ENCODE measurements at regions not wholly inside any gene's neighbourhood (a gene's known extent, or its start where the extent isn't known, plus 50 kb on each side); places are given as distances from the start of the nearest gene placed in this dataset.

GRCh38 chr2:16169381-16169960 is 229.1 kb downstream of the MYCN start:
- no peak for FAIRE-seq
- no peak for DNase-seq (ENCODE audit: insufficient read length, low spot score)

DNA sequence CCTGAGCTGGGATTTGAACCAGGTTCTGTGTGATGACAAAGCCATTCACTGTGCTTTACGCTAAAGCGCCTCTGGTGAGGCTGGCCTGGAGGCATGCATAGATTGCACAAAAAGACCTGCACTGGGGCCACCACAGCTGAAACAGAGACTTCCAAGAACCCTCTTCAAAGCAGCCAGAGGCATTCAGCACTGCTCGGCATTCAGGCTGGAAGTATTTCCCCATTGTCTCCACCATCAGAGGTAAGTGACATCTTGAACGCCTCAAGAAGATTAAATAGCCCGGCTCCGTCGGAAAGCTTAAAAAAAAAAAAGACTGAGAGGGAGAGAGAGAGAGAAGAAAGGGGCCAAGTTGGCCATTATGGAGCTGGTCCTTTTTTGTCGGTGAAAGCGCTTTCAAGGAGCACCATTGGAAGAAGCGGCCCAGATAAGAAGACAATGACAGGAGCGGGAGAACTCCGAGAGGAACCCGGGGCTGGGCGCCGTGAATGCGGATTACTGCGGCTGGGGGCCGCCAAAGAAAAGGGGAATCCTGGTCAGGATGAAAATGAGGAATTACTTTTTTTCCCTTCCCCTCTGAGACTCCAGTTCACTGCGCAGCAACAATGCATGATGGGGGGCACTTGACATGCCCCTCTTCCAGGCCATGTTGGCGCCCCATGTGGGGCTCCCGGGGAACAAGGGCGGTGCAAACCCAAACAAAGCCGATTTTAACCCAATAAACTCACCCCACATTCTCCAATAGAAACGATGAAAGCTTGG is 228.3 kb downstream of the MYCN start:
- FAIRE-seq, result no peak
- no peak for DNase-seq (ENCODE audit: insufficient read length, low spot score)

DNA sequence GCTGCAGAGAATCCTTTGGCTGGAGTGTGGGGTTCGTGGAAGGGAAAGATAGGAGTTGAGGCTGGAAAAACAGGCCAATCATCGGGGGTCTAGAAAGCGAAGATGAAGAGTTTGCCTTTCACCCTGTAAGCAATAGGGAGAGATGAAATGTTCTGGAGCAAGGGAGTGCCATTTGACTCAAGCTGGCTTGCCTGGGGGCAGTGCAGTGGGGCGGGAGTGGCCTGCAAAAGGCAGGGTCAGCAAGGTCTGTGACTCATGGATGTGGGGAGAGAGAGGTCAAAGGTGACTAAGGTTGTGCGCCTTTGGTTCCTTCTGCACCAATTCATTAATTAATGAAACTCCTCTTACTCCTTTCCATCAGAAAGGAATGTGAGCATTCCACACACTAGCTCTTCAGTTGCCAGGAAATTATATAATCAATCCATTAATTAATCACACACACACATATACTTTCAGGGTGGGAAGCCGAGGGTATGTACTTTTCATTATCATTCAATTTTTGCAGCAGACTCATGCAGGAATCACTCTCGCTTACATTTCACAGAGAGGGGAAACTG is 227.6 kb downstream of the MYCN start:
- no peak for FAIRE-seq

DNA sequence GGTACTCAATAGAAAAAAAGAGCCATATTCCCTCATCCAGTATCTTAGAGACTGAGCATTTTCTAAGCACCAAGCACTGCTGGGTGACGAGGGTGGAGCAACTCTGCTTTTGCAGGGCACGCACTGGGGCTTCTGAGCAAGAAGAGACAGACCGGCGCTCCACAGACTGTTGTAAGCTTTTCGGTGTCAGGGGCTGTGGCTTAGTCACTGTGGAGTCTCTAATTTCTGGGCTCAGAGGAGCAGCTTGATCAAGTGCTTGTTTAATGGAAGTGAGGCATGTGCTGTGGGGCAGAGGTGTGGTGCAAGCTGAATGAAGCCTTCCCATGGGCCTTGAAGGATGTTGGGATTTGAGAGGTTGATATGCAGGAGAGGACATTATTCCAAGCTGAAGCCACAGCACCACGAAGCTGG is 227.1 kb downstream of the MYCN start:
- no peak for FAIRE-seq
- DNase-seq (ENCODE audit: insufficient read length, low spot score), result no peak

More for the DNA sequence above, 227.6 kb downstream of the MYCN start:
- DNase-seq (ENCODE audit: insufficient read length, low spot score), result no peak

DNA sequence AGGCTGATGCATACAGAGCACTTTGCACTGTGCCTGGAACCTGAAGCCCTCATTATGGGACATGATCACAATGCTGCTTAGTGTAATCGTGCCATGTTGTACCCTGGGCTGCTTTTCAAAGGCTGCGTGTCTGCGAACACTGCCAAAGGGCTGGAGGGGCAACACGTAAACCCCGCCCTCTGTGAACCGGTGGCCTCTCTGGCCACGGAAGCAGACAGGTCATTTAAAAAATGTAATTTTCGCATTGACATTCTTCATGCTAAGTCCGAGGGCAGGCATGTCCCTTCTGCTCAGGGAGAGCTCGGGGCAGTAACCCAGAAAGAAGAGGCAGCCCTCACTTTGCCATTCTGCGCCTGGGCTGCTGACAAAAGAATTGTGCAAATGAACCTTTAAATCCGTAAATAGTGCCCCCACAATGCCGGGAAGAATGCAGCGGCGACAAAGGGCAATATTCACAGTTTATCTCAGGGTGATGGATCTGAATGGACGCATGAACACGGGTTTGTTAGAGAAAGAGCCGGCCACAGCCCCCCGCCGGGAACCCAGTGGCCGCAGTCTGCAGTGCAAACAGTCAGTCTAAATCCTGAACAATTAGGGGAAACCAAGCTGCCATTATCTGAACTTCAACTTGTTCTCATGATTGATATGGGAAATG is 226.1 kb downstream of the MYCN start:
- DNase-seq (ENCODE audit: insufficient read length, low spot score) (no peak), FAIRE-seq (no peak)

GRCh38 chr2:16165518-16166326 is 225.4 kb downstream of the MYCN start:
- DNase-seq (ENCODE audit: insufficient read length, low spot score) (no peak), FAIRE-seq (no peak)

GRCh38 chr2:16162491-16163040 is 222.2 kb downstream of the MYCN start:
- DNase-seq (ENCODE audit: insufficient read length, low spot score) (no peak), FAIRE-seq (no peak)

DNA sequence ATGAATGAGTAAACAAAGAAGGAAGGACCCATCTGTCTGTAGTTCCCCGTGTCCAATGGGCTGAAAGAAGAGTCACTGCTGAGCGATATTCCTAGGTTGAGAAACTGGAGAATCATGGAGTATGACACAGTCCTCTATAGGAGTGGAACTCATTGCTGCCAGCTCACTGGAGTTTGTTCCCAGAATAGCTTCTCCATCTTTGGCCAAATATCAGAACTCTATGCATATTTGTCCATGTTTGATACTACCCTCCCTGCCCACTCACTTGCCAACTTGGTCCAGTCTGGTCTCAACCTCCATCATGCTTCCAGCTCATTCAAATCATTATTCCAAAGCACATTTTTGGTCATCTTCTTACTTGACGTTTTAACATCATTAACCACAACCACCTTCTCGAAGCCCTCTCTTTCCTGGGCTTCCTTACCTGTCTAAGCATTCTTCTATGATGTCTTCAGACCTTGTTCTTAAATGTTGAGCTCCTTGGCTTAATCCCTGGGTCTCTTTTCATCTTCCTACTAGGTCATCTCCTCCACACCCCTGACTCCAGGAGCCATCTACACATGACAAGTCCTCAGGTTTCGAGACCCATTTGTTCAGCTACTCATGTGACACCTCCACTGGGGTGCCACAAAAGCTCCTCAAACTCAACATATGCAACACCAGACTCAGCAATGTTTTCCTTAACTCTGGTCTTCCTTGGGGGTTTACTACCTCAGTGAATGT is 221.6 kb downstream of the MYCN start:
- DNase-seq (ENCODE audit: insufficient read length, low spot score) (no peak), FAIRE-seq (no peak)

DNA sequence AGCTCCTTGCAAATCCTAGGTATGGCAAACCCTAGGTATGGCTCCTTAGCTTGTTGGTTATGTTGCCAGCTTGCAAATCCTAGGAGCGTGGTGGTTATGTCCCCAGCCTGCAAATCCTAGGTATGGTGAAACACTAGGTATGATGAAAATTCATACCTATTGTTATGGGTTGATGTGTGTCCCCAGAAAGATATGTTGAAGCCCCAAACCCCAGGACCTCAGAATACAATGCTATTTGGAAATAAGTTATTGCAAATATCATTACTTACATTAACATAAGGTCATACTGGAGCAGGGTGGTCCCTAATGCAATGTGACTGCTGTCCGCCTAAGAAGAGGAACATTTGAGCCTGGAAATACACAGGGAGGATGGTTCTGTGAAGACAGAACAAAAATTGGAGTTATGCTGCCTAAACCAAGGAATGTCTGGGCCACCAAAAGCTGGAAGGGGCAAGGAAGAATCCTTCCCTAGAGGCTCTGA is 220.8 kb downstream of the MYCN start:
- no peak for FAIRE-seq
- DNase-seq (ENCODE audit: insufficient read length, low spot score), result no peak

DNA sequence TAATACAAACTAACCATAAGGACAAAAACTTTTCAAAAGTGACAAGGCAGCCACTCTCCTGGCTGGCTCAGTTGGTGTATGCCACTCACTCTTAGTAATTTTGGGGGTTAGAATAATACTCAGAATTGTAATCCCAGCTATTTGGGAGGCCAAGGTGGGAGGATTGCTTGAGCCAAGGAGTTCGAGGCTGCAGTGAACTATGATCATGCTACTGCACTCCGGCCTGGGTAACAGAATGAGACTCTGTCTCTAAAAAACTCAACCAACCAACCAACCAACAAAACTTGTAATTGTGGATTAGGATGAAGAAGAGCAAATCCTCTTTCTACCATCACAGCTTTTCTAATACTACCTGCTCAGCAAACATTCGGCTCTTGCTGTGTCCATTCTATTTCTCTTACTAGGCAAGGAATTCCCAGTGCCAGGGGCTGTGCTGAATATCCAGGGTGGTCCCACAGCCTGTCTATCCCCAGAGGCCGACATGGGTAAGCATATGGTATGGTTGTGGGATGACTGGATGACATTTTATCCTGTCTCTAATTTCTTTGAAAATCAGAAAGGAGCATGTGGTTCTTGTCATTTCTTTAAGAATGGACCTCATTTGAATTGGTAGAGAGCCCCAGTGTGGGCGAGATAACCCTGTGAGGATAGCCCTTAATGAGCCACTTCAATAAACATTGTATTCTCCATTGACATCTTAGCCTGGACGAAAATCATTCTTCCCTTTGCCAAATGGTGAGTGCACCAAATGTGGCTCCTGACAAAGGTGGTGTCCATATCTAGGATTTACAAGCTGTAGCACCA is 220.1 kb downstream of the MYCN start:
- no peak for FAIRE-seq
- DNase-seq (ENCODE audit: insufficient read length, low spot score), result no peak

DNA sequence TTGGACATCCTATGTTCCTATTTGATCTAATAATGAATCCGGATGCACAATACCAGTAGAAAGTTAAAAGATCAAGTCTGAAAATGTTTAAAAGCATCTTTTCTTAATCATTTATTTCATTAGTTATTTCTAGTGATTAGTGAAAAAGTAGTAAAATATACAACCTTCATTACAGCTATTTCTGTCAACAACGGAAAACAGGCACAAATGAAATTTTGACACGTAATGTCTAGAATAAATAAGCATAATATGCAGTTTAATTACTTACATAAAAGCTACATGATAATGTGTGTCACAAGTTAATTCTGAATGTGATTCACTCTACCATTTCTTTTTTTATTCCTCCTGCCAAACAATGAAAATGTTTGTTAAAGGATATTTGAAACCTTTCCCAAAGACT is 216.1 kb downstream of the MYCN start:
- FAIRE-seq (no peak), DNase-seq (ENCODE audit: insufficient read length, low spot score) (no peak)

GRCh38 chr2:16155766-16156165 is 215.4 kb downstream of the MYCN start:
- no peak for FAIRE-seq

GRCh38 chr2:16155366-16155765 is 215.0 kb downstream of the MYCN start:
- no peak for DNase-seq (ENCODE audit: insufficient read length, low spot score)
- FAIRE-seq, result no peak

More at GRCh38 chr2:16155766-16156165, 215.4 kb downstream of the MYCN start:
- no peak for DNase-seq (ENCODE audit: insufficient read length, low spot score)

GRCh38 chr2:16154501-16155280 is 214.3 kb downstream of the MYCN start:
- no peak for FAIRE-seq
- no peak for DNase-seq (ENCODE audit: insufficient read length, low spot score)

DNA sequence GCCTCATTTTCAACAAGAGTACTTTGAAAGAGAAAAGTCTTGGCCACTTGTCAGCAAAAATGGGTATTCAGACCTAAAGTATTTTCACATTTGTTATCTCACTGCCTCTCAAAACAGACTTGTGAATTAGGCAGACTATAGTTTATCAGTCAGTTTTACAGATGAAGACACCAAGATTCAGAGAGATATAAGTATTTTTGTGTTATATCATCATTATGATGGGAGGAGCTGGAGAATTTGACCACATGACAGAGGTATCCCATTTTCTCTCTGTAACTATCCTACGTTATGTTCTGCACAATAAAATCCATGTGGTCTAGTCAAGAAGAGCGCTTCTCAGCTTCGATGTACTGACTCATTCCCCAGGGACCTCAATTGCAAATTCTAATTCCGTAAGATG is 213.7 kb downstream of the MYCN start:
- no peak for FAIRE-seq
- DNase-seq (ENCODE audit: insufficient read length, low spot score), result no peak

DNA sequence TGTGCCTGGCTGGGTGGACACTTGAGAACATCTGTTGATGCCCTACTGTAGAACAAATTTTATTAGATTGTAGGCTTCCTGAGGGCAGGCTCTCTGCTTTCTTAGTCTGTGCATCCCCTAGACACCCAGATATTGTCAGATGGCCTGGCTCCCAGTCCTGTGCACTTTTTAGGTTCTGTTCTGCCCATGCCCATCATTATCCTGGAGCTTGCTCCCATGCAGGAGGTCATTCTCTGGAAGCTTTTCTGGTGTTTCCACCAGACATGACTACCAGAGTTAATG is 213.3 kb downstream of the MYCN start:
- FAIRE-seq (no peak), DNase-seq (ENCODE audit: insufficient read length, low spot score) (no peak)

DNA sequence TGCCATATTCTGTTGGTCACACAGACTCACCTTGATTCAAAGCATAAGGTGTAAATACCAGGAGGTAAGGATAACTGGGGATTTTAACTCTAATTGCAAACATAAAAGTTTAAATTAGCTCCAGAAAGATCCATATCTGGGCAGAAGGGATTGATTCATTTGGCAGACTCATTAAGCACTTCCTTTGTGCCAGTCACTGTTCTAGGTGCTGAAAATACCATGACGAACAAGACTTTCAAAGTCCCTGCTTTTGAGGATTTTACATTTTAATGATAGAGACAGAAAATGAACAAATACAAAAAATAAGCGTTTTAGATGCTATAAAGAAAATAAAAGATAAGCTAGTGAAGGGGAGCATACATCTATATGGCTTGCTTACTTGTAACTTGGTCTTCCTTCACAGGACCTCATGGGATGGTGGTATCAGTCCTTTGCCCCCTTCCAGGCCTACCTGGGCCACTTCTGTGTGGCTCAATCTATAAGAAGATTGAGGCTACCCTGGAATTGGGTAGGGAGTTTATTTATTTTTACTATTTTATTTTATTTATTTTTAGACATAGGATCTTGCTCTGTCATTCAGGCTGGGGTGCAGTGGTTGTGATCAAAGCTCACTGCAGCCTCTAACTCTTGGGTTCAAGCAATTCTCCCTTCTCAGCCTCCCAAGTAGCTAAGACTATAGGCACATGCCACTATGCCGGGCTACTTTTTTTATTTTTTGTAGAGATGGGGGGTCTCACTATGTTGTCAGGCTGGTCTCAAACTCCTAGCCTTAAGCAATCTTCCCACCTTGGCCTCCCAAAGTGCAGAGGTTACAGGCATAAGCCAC is 212.8 kb downstream of the MYCN start:
- no peak for FAIRE-seq

More for the DNA sequence above, 212.8 kb downstream of the MYCN start:
- DNase-seq (ENCODE audit: insufficient read length, low spot score), result no peak
